Fibroblast of lung (primary cell): ENCODE measurements at regions not wholly inside any gene's neighbourhood (a gene's known extent, or its start where the extent isn't known, plus 50 kb on each side); places are given as distances from the start of the nearest gene placed in this dataset.
A peak's percentile ranks its signal among the peaks of the same experiment; 100 is the strongest.

Experiments
- DNase-seq, 2 donors: peaks; one replicate each; pipeline versions ENCODE4 v3.0.0 to v3.0.0-alpha.2; 2010; ENCODE audit warnings: low read depth in 2 of 2
- H2AFZ ChIP-seq: 2 replicates; pipeline ENCODE4 v1.5.1; 2012; ENCODE audit warnings: low read length, control low read depth, inconsistent platforms
- H3K27ac ChIP-seq: 2 replicates; pipeline ENCODE4 v1.5.1; 2011; ENCODE audit warnings: low read length, control low read depth; ENCODE audit not compliant: insufficient read depth
- H3K27me3 ChIP-seq: 2 replicates; pipeline ENCODE4 v1.5.1; 2011; ENCODE audit warnings: mild to moderate bottlenecking, low read length; ENCODE audit not compliant: control insufficient read depth, insufficient read depth
- H3K36me3 ChIP-seq: 2 replicates; pipeline ENCODE4 v1.5.1; 2011; ENCODE audit warnings: low read length; ENCODE audit not compliant: control insufficient read depth, insufficient read depth
- H3K4me1 ChIP-seq: 2 replicates; pipeline ENCODE4 v1.5.1; 2011; ENCODE audit warnings: low read length; ENCODE audit not compliant: control insufficient read depth, insufficient read depth; ENCODE audit errors: extremely low read depth
- H3K4me2 ChIP-seq: 2 replicates; pipeline ENCODE4 v1.5.1; 2011; ENCODE audit warnings: low read length, control low read depth; ENCODE audit not compliant: insufficient read depth; ENCODE audit errors: extremely low read depth
- H3K4me3 ChIP-seq, 4 experiments: fragments of 200-600 bp in 1 of 4; sonication (generic) in 1 of 4; replicated peaks in 1 of 4; 2 replicates each; pipeline ENCODE4 v1.5.1; 2011 to 2016; ENCODE audit warnings: low read length in 4 of 4, low read depth in 3 of 4, mild to moderate bottlenecking in 3 of 4, control low read depth in 2 of 4, inconsistent platforms in 1 of 4, mixed read lengths in 1 of 4; ENCODE audit not compliant: insufficient read depth in 1 of 4; ENCODE audit errors: control extremely low read depth in 1 of 4
- H3K79me2 ChIP-seq: 2 replicates; pipeline ENCODE4 v1.5.1; 2012; ENCODE audit warnings: mild to moderate bottlenecking, low read length, inconsistent platforms; ENCODE audit not compliant: control insufficient read depth, insufficient read depth
- H3K9ac ChIP-seq: 2 replicates; pipeline ENCODE4 v1.5.1; 2011; ENCODE audit warnings: mild to moderate bottlenecking, low read length, control low read depth; ENCODE audit not compliant: insufficient read depth
- H3K9me3 ChIP-seq: 2 replicates; pipeline ENCODE4 v1.5.1; 2012; ENCODE audit warnings: low read depth, low read length; ENCODE audit not compliant: control insufficient read depth, insufficient read depth
- H4K20me1 ChIP-seq: 2 replicates; pipeline ENCODE4 v1.5.1; 2011; ENCODE audit warnings: low read length; ENCODE audit not compliant: control insufficient read depth, insufficient read depth; ENCODE audit errors: extremely low read depth
- EZH2 ChIP-seq: IDR thresholded peaks from 2 replicates; pipeline ENCODE4 v1.5.1; 2012; ENCODE audit warnings: low read length, control low read depth, mild to moderate bottlenecking; ENCODE audit errors: missing control alignments
- TF ChIP-seq, protein P1 (sequence below), 2 donors: IDR thresholded peaks in 1 of 2; conservative IDR thresholded peaks in 1 of 2; 1 replicate in 1 of 2; 2 replicates in 1 of 2; pipeline ENCODE4 v1.5.1; 2011 to 2012; ENCODE audit warnings: low read length in 2 of 2, control low read depth in 1 of 2, inconsistent platforms in 1 of 2, low read depth in 1 of 2, mild to moderate bottlenecking in 1 of 2

DNA sequence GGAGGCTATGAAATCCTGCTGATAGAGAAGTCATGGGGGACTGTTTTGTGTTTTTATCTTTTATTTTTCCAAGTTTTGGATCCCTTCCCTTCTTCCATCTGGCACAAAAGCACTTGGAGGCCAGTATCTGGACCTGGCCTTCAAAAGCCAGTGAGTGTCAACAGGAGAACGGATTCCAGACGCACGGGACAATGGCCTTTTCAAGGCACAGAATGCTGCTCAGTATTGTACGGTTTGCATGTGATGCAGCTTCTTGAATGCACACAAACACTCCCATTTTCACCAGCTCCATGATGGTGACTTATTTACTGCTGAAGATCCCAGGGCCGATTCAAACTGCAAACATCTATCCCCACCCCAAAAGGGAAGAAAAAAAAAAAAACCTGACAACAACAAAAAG is 145.4 kb downstream of the CPEB2 start:
- no peak overlapping the region for H2AFZ ChIP-seq
- no peaks in the 10 kb centered on the region for H3K9me3 ChIP-seq
- DNase-seq = no peak
- TF ChIP-seq EZH2 = no peak
- TF ChIP-seq, protein P1, sequence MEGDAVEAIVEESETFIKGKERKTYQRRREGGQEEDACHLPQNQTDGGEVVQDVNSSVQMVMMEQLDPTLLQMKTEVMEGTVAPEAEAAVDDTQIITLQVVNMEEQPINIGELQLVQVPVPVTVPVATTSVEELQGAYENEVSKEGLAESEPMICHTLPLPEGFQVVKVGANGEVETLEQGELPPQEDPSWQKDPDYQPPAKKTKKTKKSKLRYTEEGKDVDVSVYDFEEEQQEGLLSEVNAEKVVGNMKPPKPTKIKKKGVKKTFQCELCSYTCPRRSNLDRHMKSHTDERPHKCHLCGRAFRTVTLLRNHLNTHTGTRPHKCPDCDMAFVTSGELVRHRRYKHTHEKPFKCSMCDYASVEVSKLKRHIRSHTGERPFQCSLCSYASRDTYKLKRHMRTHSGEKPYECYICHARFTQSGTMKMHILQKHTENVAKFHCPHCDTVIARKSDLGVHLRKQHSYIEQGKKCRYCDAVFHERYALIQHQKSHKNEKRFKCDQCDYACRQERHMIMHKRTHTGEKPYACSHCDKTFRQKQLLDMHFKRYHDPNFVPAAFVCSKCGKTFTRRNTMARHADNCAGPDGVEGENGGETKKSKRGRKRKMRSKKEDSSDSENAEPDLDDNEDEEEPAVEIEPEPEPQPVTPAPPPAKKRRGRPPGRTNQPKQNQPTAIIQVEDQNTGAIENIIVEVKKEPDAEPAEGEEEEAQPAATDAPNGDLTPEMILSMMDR (conservative IDR thresholded peaks at IDR 0.05 in 1 of 2, IDR thresholded peaks at IDR 0.05 in 1 of 2; ENCODE audit: low read depth in 1 of 2, low read length in 2 of 2) = no peak
- H3K4me1 ChIP-seq = peaks cover 7% of the 10 kb centered on the region
- H3K4me2 ChIP-seq = no peak overlapping the region
- H3K27ac ChIP-seq = no peak overlapping the region
- no peaks in the 10 kb centered on the region for H3K79me2 ChIP-seq
- H4K20me1 ChIP-seq = no peaks in the 10 kb centered on the region
- H3K9ac ChIP-seq = no peak overlapping the region
- H3K4me3 ChIP-seq = no peak overlapping the region
- no peaks in the 10 kb centered on the region for H3K36me3 ChIP-seq
- H3K27me3 ChIP-seq = no peaks in the 10 kb centered on the region

DNA sequence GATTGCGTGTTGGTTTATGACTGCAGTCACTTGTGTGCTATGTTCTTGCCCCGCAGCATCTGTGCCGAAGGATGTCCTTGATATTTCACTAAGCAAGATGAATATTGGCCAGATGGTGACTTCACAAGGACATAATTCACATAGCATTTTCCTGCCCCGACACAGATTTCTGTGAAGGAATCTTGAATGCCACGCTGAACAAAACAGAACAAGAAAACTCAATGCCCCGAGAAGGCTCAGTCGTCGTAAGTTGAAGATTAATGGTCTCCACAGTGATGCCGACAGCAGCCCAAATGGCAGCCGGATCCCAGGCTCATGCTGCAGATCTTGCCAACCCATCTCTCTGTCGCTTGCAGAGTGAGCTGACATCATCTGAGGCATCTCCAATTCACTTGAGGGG is 145.9 kb downstream of the CPEB2 start:
- no peak overlapping the region for H3K27ac ChIP-seq
- peaks cover 7% of the 10 kb centered on the region for H3K4me1 ChIP-seq
- no peak overlapping the region for H3K4me2 ChIP-seq
- TF ChIP-seq EZH2 = no peak
- TF ChIP-seq, protein P1 (conservative IDR thresholded peaks at IDR 0.05 in 1 of 2, IDR thresholded peaks at IDR 0.05 in 1 of 2; ENCODE audit: low read depth in 1 of 2, low read length in 2 of 2) = no peak
- H4K20me1 ChIP-seq = no peaks in the 10 kb centered on the region
- no peaks in the 10 kb centered on the region for H3K36me3 ChIP-seq
- no peak overlapping the region for H3K9ac ChIP-seq
- H2AFZ ChIP-seq = no peak overlapping the region
- no peak overlapping the region for H3K4me3 ChIP-seq
- no peaks in the 10 kb centered on the region for H3K79me2 ChIP-seq
- H3K27me3 ChIP-seq = no peaks in the 10 kb centered on the region
- no peak for DNase-seq
- no peaks in the 10 kb centered on the region for H3K9me3 ChIP-seq

DNA sequence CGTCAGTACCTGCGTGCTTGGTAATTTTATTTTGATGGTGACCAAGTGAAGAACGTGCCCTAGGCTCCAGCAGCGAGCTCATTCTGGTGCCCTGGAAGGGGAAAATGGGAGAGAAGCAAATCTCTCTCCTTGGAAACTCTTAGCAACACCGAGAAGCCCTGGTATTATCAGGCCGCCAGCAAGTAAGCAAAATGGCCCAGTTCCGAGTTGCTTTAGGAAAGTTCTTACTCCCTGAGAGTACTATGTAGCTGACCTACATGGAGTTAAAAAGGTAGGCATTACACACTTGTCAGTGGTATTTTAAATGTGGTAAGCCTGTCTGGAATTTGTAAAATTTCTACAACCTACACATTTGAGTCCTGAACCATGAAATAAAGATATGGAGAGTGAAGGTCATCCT is 146.4 kb downstream of the CPEB2 start:
- DNase-seq = peak in 1 of 2 donors; percentile 44
- Histone ChIP-seq H3K27me3 (no peaks in the 10 kb centered on the region), H3K9ac (no peak overlapping the region), H3K4me3 (no peak overlapping the region), H3K36me3 (no peaks in the 10 kb centered on the region), H3K4me1 (peaks cover 7% of the 10 kb centered on the region), H3K4me2 (no peak overlapping the region), H3K9me3 (no peaks in the 10 kb centered on the region), H3K79me2 (no peaks in the 10 kb centered on the region), H2AFZ (no peak overlapping the region), H4K20me1 (no peaks in the 10 kb centered on the region), H3K27ac (no peak overlapping the region)
- TF ChIP-seq EZH2 = no peak
- TF ChIP-seq, protein P1 (conservative IDR thresholded peaks at IDR 0.05 in 1 of 2, IDR thresholded peaks at IDR 0.05 in 1 of 2; ENCODE audit: low read depth in 1 of 2, low read length in 2 of 2) = no peak
